ENCODE measurements at regions not wholly inside any gene's neighbourhood (a gene's known extent, or its start where the extent isn't known, plus 50 kb on each side); places are given as distances from the start of the nearest gene placed in this dataset.

- Histone ChIP-seq H3K27me3 (no peaks in the 10 kb centered on the region), H3K4me3 (no peak overlapping the region), H3K36me3 (no peaks in the 10 kb centered on the region), H3K27ac (no peak overlapping the region), H3K4me1 (peaks cover 0 to 11% (median 0%) of the 10 kb centered on the region in 4 donors), H3K9me3 (no peaks in the 10 kb centered on the region)
- WGBS, 2 donors = 12 to 17% methylated on average over 2 of the region's 2 CpGs
- no peak for TF ChIP-seq EP300 (IDR thresholded peaks at IDR 0.05)
- no peak for TF ChIP-seq POLR2A (IDR thresholded peaks at IDR 0.05)
- no peak for TF ChIP-seq CTCF (IDR thresholded peaks at IDR 0.05)
- DNase-seq (ENCODE audit: low spot score in 2 of 2) = no peak
These were observed 536.6 kb upstream of the CXADR start for GRCh38 chr21:16976193-16976592.

GRCh38 chr21:16978309-16978895 is 534.4 kb upstream of the CXADR start:
- no peak for DNase-seq (ENCODE audit: low spot score in 2 of 2)
- Histone ChIP-seq H3K9me3 (no peaks in the 10 kb centered on the region), H3K36me3 (no peaks in the 10 kb centered on the region), H3K4me3 (no peak overlapping the region), H3K4me1 (peaks cover 0 to 11% (median 0%) of the 10 kb centered on the region in 4 donors), H3K27me3 (no peaks in the 10 kb centered on the region), H3K27ac (no peak overlapping the region)
- TF ChIP-seq CTCF (IDR thresholded peaks at IDR 0.05) = no peak
- WGBS, 2 donors = 92 to 95% methylated on average over 4 of the region's 4 CpGs

GRCh38 chr21:16979574-16979973 is 533.3 kb upstream of the CXADR start:
- Histone ChIP-seq H3K27ac (no peak overlapping the region), H3K36me3 (no peaks in the 10 kb centered on the region), H3K4me3 (no peak overlapping the region), H3K4me1 (peaks cover 0 to 11% (median 0%) of the 10 kb centered on the region in 4 donors), H3K27me3 (no peaks in the 10 kb centered on the region), H3K9me3 (no peaks in the 10 kb centered on the region)
- no peak for DNase-seq (ENCODE audit: low spot score in 2 of 2)
- WGBS, 2 donors = 73 to 84% methylated on average over 3 of the region's 3 CpGs
- TF ChIP-seq POLR2A (IDR thresholded peaks at IDR 0.05) = no peak
- no peak for TF ChIP-seq EP300 (IDR thresholded peaks at IDR 0.05)
- TF ChIP-seq CTCF (IDR thresholded peaks at IDR 0.05) = no peak

GRCh38 chr21:16983420-16983819 is 529.4 kb upstream of the CXADR start:
- Histone ChIP-seq H3K4me3 (no peak overlapping the region), H3K27ac (no peak overlapping the region), H3K36me3 (no peaks in the 10 kb centered on the region), H3K9me3 (no peaks in the 10 kb centered on the region), H3K4me1 (no peaks in the 10 kb centered on the region), H3K27me3 (no peaks in the 10 kb centered on the region)
- DNase-seq (ENCODE audit: low spot score in 2 of 2) = no peak
- TF ChIP-seq POLR2A (IDR thresholded peaks at IDR 0.05) (no peak), EP300 (IDR thresholded peaks at IDR 0.05) (no peak), CTCF (IDR thresholded peaks at IDR 0.05) (no peak)

- H3K4me3 ChIP-seq = no peak overlapping the region
- H3K4me1 ChIP-seq = no peaks in the 10 kb centered on the region
- no peaks in the 10 kb centered on the region for H3K36me3 ChIP-seq
- H3K27ac ChIP-seq = no peak overlapping the region
- WGBS, 2 donors = 90 to 92% methylated on average over 3 of the region's 3 CpGs
- no peak for DNase-seq (ENCODE audit: low spot score in 2 of 2)
- H3K9me3 ChIP-seq = no peaks in the 10 kb centered on the region
- no peak for TF ChIP-seq EP300 (IDR thresholded peaks at IDR 0.05)
- no peak for TF ChIP-seq CTCF (IDR thresholded peaks at IDR 0.05)
- TF ChIP-seq POLR2A (IDR thresholded peaks at IDR 0.05) = no peak
- H3K27me3 ChIP-seq = no peaks in the 10 kb centered on the region
These were observed 520.4 kb upstream of the CXADR start for GRCh38 chr21:16992448-16992847.
